SK-N-SH (cell line): ENCODE measurements at regions not wholly inside any gene's neighbourhood (a gene's known extent, or its start where the extent isn't known, plus 50 kb on each side); places are given as distances from the start of the nearest gene placed in this dataset.

Source experiments
- CTCF ChIA-PET: fragments of 300-600, 350-600 bp; formaldehyde crosslinking; extraction: SDS; loops from one replicate; lab custom pipeline; 2021; lab: Yijun Ruan, JAX
- POLR2A ChIA-PET: fragments of 350-600 bp; sonication (Branson Sonifier 250); formaldehyde crosslinking; extraction: SDS; loops from one replicate; lab custom pipeline; 2020; ENCODE audit warnings: antibody characterized with exemption, inconsistent platforms; lab: Yijun Ruan, JAX
- DNase-seq: peaks from one replicate; pipeline ENCODE4 v3.0.0; 2012
- H2AFZ ChIP-seq: fragments of 200-600 bp; sonication (generic); 2 replicates; pipeline ENCODE4 v1.8.1; 2016; ENCODE audit warnings: antibody characterized with exemption, mild to moderate bottlenecking, low read depth
- H3F3A ChIP-seq: fragments of 200-600 bp; sonication (generic); replicated peaks from 2 replicates; pipeline ENCODE3; 2016; ENCODE audit warnings: antibody characterized with exemption, mild to moderate bottlenecking; ENCODE audit not compliant: insufficient read depth
- H3K27ac ChIP-seq, 2 experiments: fragments of 200-500 bp in 1 of 2; fragments of 200-600 bp in 1 of 2; sonication (Bioruptor generic) in 1 of 2; sonication (generic), shearing (Covaris generic) in 1 of 2; 2 replicates each; pipeline versions ENCODE4 v1.5.1 to v1.6.1; 2014 to 2016; ENCODE audit warnings: low read depth in 2 of 2, inconsistent platforms in 1 of 2, low read length in 1 of 2, mild to moderate bottlenecking in 1 of 2, mixed read lengths in 1 of 2
- H3K27me3 ChIP-seq: fragments of 200-600 bp; sonication (generic), shearing (Covaris generic); 2 replicates; pipeline ENCODE4 v1.6.1; 2016; ENCODE audit warnings: mixed run types; ENCODE audit not compliant: insufficient read depth
- H3K36me3 ChIP-seq, 2 experiments: fragments of 200-500 bp in 1 of 2; fragments of 200-600 bp in 1 of 2; sonication (Bioruptor generic) in 1 of 2; sonication (generic) in 1 of 2; replicated peaks in 1 of 2; 2 replicates each; pipeline versions ENCODE3 to v1.5.1; 2014 to 2016; ENCODE audit warnings: low read length in 1 of 2, mild to moderate bottlenecking in 1 of 2; ENCODE audit not compliant: insufficient read depth in 2 of 2, control insufficient read depth in 1 of 2
- H3K4me1 ChIP-seq, 2 experiments: fragments of 200-500 bp in 1 of 2; fragments of 200-600 bp in 1 of 2; sonication (Bioruptor generic) in 1 of 2; sonication (generic), shearing (Covaris generic) in 1 of 2; 2 replicates each; pipeline versions ENCODE4 v1.5.1 to v1.6.1; 2014 to 2016; ENCODE audit warnings: low read depth in 1 of 2, low read length in 1 of 2, mixed run types in 1 of 2; ENCODE audit not compliant: insufficient read depth in 2 of 2, control insufficient read depth in 1 of 2
- H3K4me2 ChIP-seq: fragments of 200-600 bp; sonication (generic), shearing (Covaris generic); 2 replicates; pipeline ENCODE4 v1.6.1; 2017; ENCODE audit warnings: mixed run types
- H3K4me3 ChIP-seq, 2 experiments: fragments of 200-500 bp in 1 of 2; fragments of 200-600 bp in 1 of 2; sonication (Bioruptor generic) in 1 of 2; sonication (generic), shearing (Covaris generic) in 1 of 2; 2 replicates each; pipeline versions ENCODE4 v1.5.1 to v1.8.1; 2014 to 2016; ENCODE audit warnings: low read depth in 2 of 2, inconsistent platforms in 1 of 2, low read length in 1 of 2, mild to moderate bottlenecking in 1 of 2, mixed read lengths in 1 of 2, moderate library complexity in 1 of 2
- H3K79me2 ChIP-seq: fragments of 200-600 bp; sonication (generic); 2 replicates; pipeline ENCODE4 v1.8.1; 2017; ENCODE audit warnings: mild to moderate bottlenecking; ENCODE audit not compliant: insufficient read depth
- H3K9ac ChIP-seq: fragments of 200-600 bp; sonication (generic); 2 replicates; pipeline ENCODE4 v1.6.1; 2017; ENCODE audit warnings: mixed run types
- H3K9me2 ChIP-seq: fragments of 200-600 bp; sonication (generic); 2 replicates; pipeline ENCODE4 v1.6.1; 2017; ENCODE audit warnings: mixed run types
- H3K9me3 ChIP-seq: fragments of 200-600 bp; sonication (generic); 2 replicates; pipeline ENCODE4 v1.6.1; 2017; ENCODE audit warnings: mixed run types, mild to moderate bottlenecking, moderate library complexity
- H4K20me1 ChIP-seq: fragments of 200-600 bp; sonication (generic); 2 replicates; pipeline ENCODE4 v1.6.1; 2017; ENCODE audit warnings: mild to moderate bottlenecking, mixed run types; ENCODE audit not compliant: insufficient read depth
- CHD2 ChIP-seq: fragments of 150-350 bp; IDR thresholded peaks from 2 replicates; pipeline ENCODE4 v1.6.1; 2018; ENCODE audit warnings: low read length; ENCODE audit not compliant: partially characterized antibody
- ELF1 ChIP-seq: IDR thresholded peaks from 2 replicates; pipeline ENCODE4 v1.4.0; 2012
- RCOR1 ChIP-seq: fragments of 150-350 bp; IDR thresholded peaks from 2 replicates; pipeline ENCODE4 v1.6.1; 2017; ENCODE audit warnings: antibody characterized with exemption, low read length
- REST ChIP-seq: IDR thresholded peaks from 2 replicates; pipeline ENCODE4 v1.6.1; 2012; ENCODE audit warnings: mild to moderate bottlenecking, low read depth, low read length, moderate library complexity
- TEAD4 ChIP-seq: IDR thresholded peaks from 2 replicates; pipeline ENCODE4 v1.4.0; 2012; ENCODE audit warnings: mild to moderate bottlenecking, borderline replicate concordance; ENCODE audit not compliant: insufficient read depth
- ZBTB33 ChIP-seq: IDR thresholded peaks from 2 replicates; pipeline ENCODE4 v1.4.0; 2012; ENCODE audit warnings: low read depth, borderline replicate concordance
- WGBS: methylation state at CpG from one replicate; pipeline ENCODE4 v1.1.6; 2017; ENCODE audit warnings: low lambda C conversion rate; 5-methylcytosine and 5-hydroxymethylcytosine counted together

GRCh38 chr13:99821741-99822140 lies 149.8 kb downstream of the ZIC5 start (continued):
- no peak for TF ChIP-seq ZBTB33
- TF ChIP-seq, all 33 proteins: peak for 0

GRCh38 chr13:99819967-99820366 lies 151.6 kb downstream of the ZIC5 start:
- POLR2A ChIA-PET: no interaction called here

More at GRCh38 chr13:99819967-99820366, 151.6 kb downstream of the ZIC5 start:
- 55% methylated on average over 5 of the region's 7 CpGs for WGBS
- Histone ChIP-seq H3K9me3 (no peaks in the 10 kb centered on the region), H3K27me3 (no peaks in the 10 kb centered on the region), H3K4me2 (no peak overlapping the region), H3K36me3 (no peaks in the 10 kb centered on the region), H3F3A (no peaks in the 10 kb centered on the region)
- no peak for TF ChIP-seq REST
- no peak for TF ChIP-seq TEAD4
- no peak for TF ChIP-seq CHD2
- no peak for TF ChIP-seq ELF1
- no peak for TF ChIP-seq ZBTB33
- TF ChIP-seq RCOR1: no peak
- TF ChIP-seq, all 33 proteins: peak for 0
- Histone ChIP-seq H2AFZ (no peak overlapping the region), H3K4me3 (no peak overlapping the region), H3K27ac (no peak overlapping the region), H3K79me2 (no peaks in the 10 kb centered on the region), H3K4me1 (no peaks in the 10 kb centered on the region), H4K20me1 (no peaks in the 10 kb centered on the region), H3K9ac (no peak overlapping the region), H3K9me2 (no peaks in the 10 kb centered on the region)
- no peak for DNase-seq
- CTCF ChIA-PET: no interaction called here
